Panc1 (cell line): ENCODE measurements at regions not wholly inside any gene's neighbourhood (a gene's known extent, or its start where the extent isn't known, plus 50 kb on each side); places are given as distances from the start of the nearest gene placed in this dataset.

ENCODE experiments used
- ATAC-seq: fragments of 200-7000 bp; cut with Tn5 transposase; 2 replicates; pipeline ENCODE4 v1.9.1; 2020; ENCODE audit warnings: mild to moderate bottlenecking, moderate library complexity
- BruUV-seq: library from RNA; stranded (reverse); fragments of 400-500 nt; replicated peaks from 2 replicates; lab custom pipeline; 2021; lab: Mats Ljungman, UMichigan
- CTCF ChIA-PET: fragments of 300-600 bp; sonication (Branson Sonifier 250); formaldehyde crosslinking; loops from one replicate; lab custom pipeline; 2022; ENCODE audit warnings: antibody characterized with exemption; lab: Charles Lee
- POLR2A ChIA-PET: fragments of 300-600 bp; sonication (Branson Sonifier 250); formaldehyde crosslinking; loops from one replicate; lab custom pipeline; 2022; ENCODE audit warnings: antibody characterized with exemption; lab: Charles Lee
- DNase-seq: peaks from one replicate; pipeline ENCODE4 v3.0.0-alpha.2; 2010; ENCODE audit warnings: low read depth, low spot score
- H3K27ac ChIP-seq: 2 replicates; pipeline ENCODE4 v1.5.1; 2011; ENCODE audit warnings: mild to moderate bottlenecking, low read length, inconsistent platforms
- H3K27me3 ChIP-seq: fragments of 200-500 bp; sonication (Bioruptor generic); 2 replicates; pipeline ENCODE4 v1.6.0; 2014; ENCODE audit warnings: low read length, inconsistent platforms; ENCODE audit not compliant: control insufficient read depth, insufficient read depth
- H3K36me3 ChIP-seq: fragments of 200-500 bp; sonication (Bioruptor generic); 2 replicates; pipeline ENCODE4 v1.5.1; 2014; ENCODE audit warnings: inconsistent platforms, mild to moderate bottlenecking, low read length, moderate library complexity; ENCODE audit not compliant: control insufficient read depth, insufficient read depth
- H3K4me1 ChIP-seq: 2 replicates; pipeline ENCODE4 v1.5.1; 2011; ENCODE audit warnings: inconsistent platforms, mild to moderate bottlenecking, low read length, moderate library complexity; ENCODE audit not compliant: control insufficient read depth, insufficient read depth
- H3K4me3 ChIP-seq, 2 experiments: 2 replicates each; pipeline ENCODE4 v1.5.1; 2011 to 2012; ENCODE audit warnings: low read depth in 2 of 2, low read length in 2 of 2, mild to moderate bottlenecking in 2 of 2, inconsistent platforms in 1 of 2, moderate library complexity in 1 of 2
- H3K9me3 ChIP-seq: fragments of 200-500 bp; sonication (Bioruptor generic); 2 replicates; pipeline ENCODE4 v1.5.1; 2014; ENCODE audit warnings: low read depth, mild to moderate bottlenecking, inconsistent platforms, low read length, moderate library complexity; ENCODE audit not compliant: control insufficient read depth, insufficient read depth
- POLR2AphosphoS5 ChIP-seq: IDR thresholded peaks from 2 replicates; pipeline ENCODE4 v1.6.1; 2012; ENCODE audit warnings: mild to moderate bottlenecking, low read depth, low read length, moderate library complexity
- REST ChIP-seq, 2 experiments: IDR thresholded peaks; 2 replicates each; pipeline ENCODE4 v1.6.1; 2011 to 2012; ENCODE audit warnings: low read depth in 2 of 2, control low read depth in 1 of 2, low read length in 1 of 2, mild to moderate bottlenecking in 1 of 2, moderate library complexity in 1 of 2; ENCODE audit not compliant: insufficient read depth in 1 of 2
- SIN3A ChIP-seq: IDR thresholded peaks from 2 replicates; pipeline ENCODE4 v1.6.1; 2012; ENCODE audit warnings: low read depth, mild to moderate bottlenecking, low read length, moderate library complexity, borderline replicate concordance; ENCODE audit not compliant: insufficient read depth
- TCF7L2 ChIP-seq: IDR thresholded peaks from 2 replicates; pipeline ENCODE4 v1.6.1; 2011; ENCODE audit warnings: mild to moderate bottlenecking, low read depth, low read length, inconsistent platforms
- in situ Hi-C: cut with HindIII; loops from 2 replicates; pipeline ENCODE4 v1.10.0; 2016; ENCODE audit warnings: low sequenced_read_pairs, low pct_unique_long_range_greater_than_20kb
- intact Hi-C: fragments of 100-400 bp; cut with micrococcal nuclease; formaldehyde crosslinking; loops from one replicate; pipeline ENCODE4 v1.10.0; 2022; ENCODE audit not compliant: unreplicated experiment
- TF ChIP-seq, protein P1 (sequence below): fragments of 450-650 bp; IDR thresholded peaks from 2 replicates; pipeline ENCODE4 v1.5.1; 2017; ENCODE audit warnings: mild to moderate bottlenecking

DNA sequence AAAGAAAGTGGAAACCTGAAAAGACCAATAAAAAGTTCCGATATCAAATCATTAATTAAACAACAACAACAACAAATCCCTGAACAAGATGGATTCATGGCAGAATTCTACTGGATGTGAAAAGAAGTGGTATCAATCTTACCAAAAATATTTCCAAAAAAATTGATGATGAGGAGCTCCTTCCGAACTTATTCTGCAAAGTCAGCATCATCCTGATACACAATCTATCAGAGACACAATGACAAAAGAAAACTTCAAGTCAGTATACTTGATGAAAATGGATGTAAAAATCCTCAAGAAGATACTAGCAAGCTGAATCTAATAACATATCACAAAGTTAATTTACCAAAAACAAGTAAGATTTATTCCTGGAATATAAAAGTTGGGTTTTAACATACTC, 881.8 kb downstream of the SI start:
- H3K27ac ChIP-seq, result no peak overlapping the region
- TF ChIP-seq REST (IDR thresholded peaks at IDR 0.05; ENCODE audit: insufficient read depth in 1 of 2, low read depth in 2 of 2, low read length in 1 of 2), result no peak
- TF ChIP-seq, protein P1, sequence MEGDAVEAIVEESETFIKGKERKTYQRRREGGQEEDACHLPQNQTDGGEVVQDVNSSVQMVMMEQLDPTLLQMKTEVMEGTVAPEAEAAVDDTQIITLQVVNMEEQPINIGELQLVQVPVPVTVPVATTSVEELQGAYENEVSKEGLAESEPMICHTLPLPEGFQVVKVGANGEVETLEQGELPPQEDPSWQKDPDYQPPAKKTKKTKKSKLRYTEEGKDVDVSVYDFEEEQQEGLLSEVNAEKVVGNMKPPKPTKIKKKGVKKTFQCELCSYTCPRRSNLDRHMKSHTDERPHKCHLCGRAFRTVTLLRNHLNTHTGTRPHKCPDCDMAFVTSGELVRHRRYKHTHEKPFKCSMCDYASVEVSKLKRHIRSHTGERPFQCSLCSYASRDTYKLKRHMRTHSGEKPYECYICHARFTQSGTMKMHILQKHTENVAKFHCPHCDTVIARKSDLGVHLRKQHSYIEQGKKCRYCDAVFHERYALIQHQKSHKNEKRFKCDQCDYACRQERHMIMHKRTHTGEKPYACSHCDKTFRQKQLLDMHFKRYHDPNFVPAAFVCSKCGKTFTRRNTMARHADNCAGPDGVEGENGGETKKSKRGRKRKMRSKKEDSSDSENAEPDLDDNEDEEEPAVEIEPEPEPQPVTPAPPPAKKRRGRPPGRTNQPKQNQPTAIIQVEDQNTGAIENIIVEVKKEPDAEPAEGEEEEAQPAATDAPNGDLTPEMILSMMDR, result no peak
- no peak for TF ChIP-seq SIN3A
- no peak for TF ChIP-seq POLR2AphosphoS5
- TF ChIP-seq TCF7L2, result no peak
- no peak overlapping the region for H3K4me3 ChIP-seq
- H3K27me3 ChIP-seq, result no peaks in the 10 kb centered on the region
- H3K9me3 ChIP-seq, result no peaks in the 10 kb centered on the region
- no peaks in the 10 kb centered on the region for H3K36me3 ChIP-seq
- no TSS peak for BruUV-seq
- ChIA-PET POLR2A (no interaction called here), CTCF (interaction anchor here (0.7 kb wide), 1 partner anchor 9 kb away, joined by 4 read pairs; no protein-coding TSS in a partner anchor)
- intact Hi-C loops, result no loop called here
- in situ Hi-C loops, result no loop called here
- ATAC-seq, result no peak
- DNase-seq, result no peak
- no peaks in the 10 kb centered on the region for H3K4me1 ChIP-seq

GRCh38 chr3:164194842-164195241, 883.5 kb downstream of the SI start:
- no peak for ATAC-seq
- ChIA-PET POLR2A (no interaction called here), CTCF (no interaction called here)
- Histone ChIP-seq H3K4me3 (no peak overlapping the region), H3K4me1 (no peaks in the 10 kb centered on the region), H3K27me3 (no peaks in the 10 kb centered on the region), H3K36me3 (no peaks in the 10 kb centered on the region), H3K9me3 (no peaks in the 10 kb centered on the region), H3K27ac (no peak overlapping the region)
- in situ Hi-C loops (no loop called here), intact Hi-C loops (no loop called here)
- no peak for DNase-seq
- BruUV-seq, result no TSS peak
- TF ChIP-seq POLR2AphosphoS5 (no peak), REST (IDR thresholded peaks at IDR 0.05; ENCODE audit: insufficient read depth in 1 of 2, low read depth in 2 of 2, low read length in 1 of 2) (no peak), SIN3A (no peak)
- TF ChIP-seq, protein P1, result no peak
